Astrocyte of the spinal cord (primary cell): ENCODE measurements at regions not wholly inside any gene's neighbourhood (a gene's known extent, or its start where the extent isn't known, plus 50 kb on each side); places are given as distances from the start of the nearest gene placed in this dataset.

Experiments used
- DNase-seq: peaks from one replicate; pipeline ENCODE4 v3.0.0; 2011; ENCODE audit warnings: low read depth, low spot score
- H3K4me3 ChIP-seq: 2 replicates; pipeline ENCODE4 v1.5.1; 2011; ENCODE audit warnings: low read depth, mild to moderate bottlenecking, low read length, moderate library complexity
- CTCF ChIP-seq: IDR thresholded peaks from 2 replicates; pipeline ENCODE4 v1.5.1; 2012; ENCODE audit warnings: low read depth, mild to moderate bottlenecking, low read length, inconsistent platforms
- in situ Hi-C: cut with HindIII; loops from 2 replicates; pipeline ENCODE4 v1.10.0; 2017; ENCODE audit warnings: low sequenced_read_pairs

- no peak overlapping the region for H3K4me3 ChIP-seq
- DNase-seq = no peak
- no peak for TF ChIP-seq CTCF
- in situ Hi-C loops = no loop called here
These were observed 534.1 kb downstream of the KCNT2 start for GRCh38 chr1:196074182-196074581.

DNA sequence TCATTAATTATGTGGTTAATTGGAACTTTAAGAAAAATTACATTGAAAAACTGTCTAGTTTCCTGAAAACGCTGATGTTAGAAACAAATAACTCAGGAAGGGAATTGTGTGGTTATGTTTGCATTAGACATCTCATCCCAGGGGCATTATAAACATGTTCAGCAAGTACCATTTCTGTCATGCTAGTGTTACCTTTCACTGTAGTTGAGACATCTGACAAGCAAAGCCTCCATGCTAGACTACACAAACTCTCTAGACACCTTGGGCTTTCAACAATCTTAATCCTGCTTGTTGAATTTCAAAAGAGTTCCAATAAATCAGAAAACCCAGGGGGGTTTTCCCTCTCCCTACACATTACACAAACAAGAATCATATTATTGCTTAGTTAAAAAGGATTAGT is 536.8 kb downstream of the KCNT2 start:
- in situ Hi-C loops = no loop called here
- no peak overlapping the region for H3K4me3 ChIP-seq
- DNase-seq = no peak
- no peak for TF ChIP-seq CTCF

- in situ Hi-C loops = no loop called here
- DNase-seq = peak; percentile 7
- no peak for TF ChIP-seq CTCF
- no peak overlapping the region for H3K4me3 ChIP-seq
These were observed 537.3 kb downstream of the KCNT2 start for GRCh38 chr1:196070940-196071339.

GRCh38 chr1:196063952-196064351 is 544.3 kb downstream of the KCNT2 start:
- in situ Hi-C loops = no loop called here
- DNase-seq = peak; percentile 68
- no peak overlapping the region for H3K4me3 ChIP-seq
- no peak for TF ChIP-seq CTCF

DNA sequence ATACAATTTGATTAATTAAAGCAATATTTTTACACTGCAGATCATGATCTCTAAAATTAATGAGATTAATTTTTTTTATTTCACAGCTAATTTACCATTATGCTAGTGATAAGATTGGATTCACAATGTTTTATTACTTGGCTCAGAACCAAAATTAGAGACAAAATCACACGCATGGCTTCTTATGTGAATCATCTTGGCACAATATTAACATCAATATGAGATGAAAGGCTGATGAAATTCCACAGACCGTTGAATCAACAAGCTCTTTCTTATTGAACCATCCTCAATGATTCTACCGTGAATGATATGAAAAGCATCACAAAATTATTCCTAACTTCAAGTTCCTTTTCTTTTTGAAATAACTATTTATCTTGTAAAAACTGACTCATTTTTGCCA is 544.9 kb downstream of the KCNT2 start:
- in situ Hi-C loops = no loop called here
- H3K4me3 ChIP-seq = no peak overlapping the region
- peak; percentile 69 for DNase-seq
- no peak for TF ChIP-seq CTCF

GRCh38 chr1:196060539-196060938 is 547.7 kb downstream of the KCNT2 start:
- in situ Hi-C loops = no loop called here
- no peak for TF ChIP-seq CTCF
- no peak for DNase-seq
- no peak overlapping the region for H3K4me3 ChIP-seq

- DNase-seq = no peak
- TF ChIP-seq CTCF = no peak
- H3K4me3 ChIP-seq = no peak overlapping the region
- in situ Hi-C loops = no loop called here
These were observed 549.0 kb downstream of the KCNT2 start for GRCh38 chr1:196059210-196059609.
